CD4-positive, alpha-beta T cell (primary cell): ENCODE measurements at regions not wholly inside any gene's neighbourhood (a gene's known extent, or its start where the extent isn't known, plus 50 kb on each side); places are given as distances from the start of the nearest gene placed in this dataset.

Source experiments
- ATAC-seq: fragments of 200-7000 bp; cut with Tn5 transposase; one replicate; pipeline ENCODE4 v1.10.0; 2022; ENCODE audit warnings: mild to moderate bottlenecking; ENCODE audit not compliant: poor library complexity
- CTCF ChIA-PET: fragments of 350-600 bp; sonication (Branson Sonifier 250); formaldehyde crosslinking; loops from one replicate; lab custom pipeline; 2021; ENCODE audit warnings: antibody characterized with exemption, inconsistent platforms; lab: Charles Lee
- POLR2A ChIA-PET: fragments of 350-600 bp; sonication (Branson Sonifier 250); formaldehyde crosslinking; loops from one replicate; lab custom pipeline; 2021; ENCODE audit warnings: antibody characterized with exemption, inconsistent platforms; lab: Charles Lee
- DNase-seq, 14 experiments: peaks; one replicate each; pipeline ENCODE4 v3.0.0-alpha.2; 2013 to 2020; ENCODE audit warnings: mixed read lengths in 2 of 14
- H3K27ac ChIP-seq, 2 donors: one replicate each; pipeline versions ENCODE4 v1.5.1 to v1.7.0; 2013; ENCODE audit warnings: low read length in 2 of 2, low read depth in 1 of 2, mild to moderate bottlenecking in 1 of 2
- H3K27me3 ChIP-seq, 2 experiments: 1 replicate in 1 of 2; 2 replicates in 1 of 2; pipeline versions ENCODE4 v1.6.1 to v1.7.0; 2013; ENCODE audit warnings: low read length in 2 of 2, control low read depth in 1 of 2, mild to moderate bottlenecking in 1 of 2, moderate library complexity in 1 of 2; ENCODE audit not compliant: insufficient read depth in 2 of 2, control insufficient read depth in 1 of 2
- H3K36me3 ChIP-seq: one replicate; pipeline ENCODE4 v1.6.1; 2013; ENCODE audit warnings: low read length, control low read depth; ENCODE audit not compliant: insufficient read depth
- H3K4me1 ChIP-seq: one replicate; pipeline ENCODE4 v1.6.1; 2013; ENCODE audit warnings: low read length, control low read depth; ENCODE audit not compliant: insufficient read depth
- H3K4me3 ChIP-seq: one replicate; pipeline ENCODE4 v1.5.1; 2013; ENCODE audit warnings: mild to moderate bottlenecking, low read length, moderate library complexity
- H3K9me3 ChIP-seq, 2 experiments: 1 replicate in 1 of 2; 2 replicates in 1 of 2; pipeline versions ENCODE4 v1.6.1 to v1.7.0; 2013; ENCODE audit warnings: low read length in 2 of 2, mild to moderate bottlenecking in 2 of 2, control low read depth in 1 of 2, moderate library complexity in 1 of 2; ENCODE audit not compliant: control insufficient read depth in 1 of 2, insufficient read depth in 1 of 2
- H3K27ac Mint-ChIP-seq: one replicate; pipeline ENCODE4 v1.8.0; 2020; ENCODE audit warnings: mixed read lengths
- H3K27me3 Mint-ChIP-seq: one replicate; pipeline ENCODE4 v1.8.0; 2021; ENCODE audit warnings: mixed read lengths
- H3K36me3 Mint-ChIP-seq: one replicate; pipeline ENCODE4 v1.8.0; 2021; ENCODE audit warnings: low read depth, mixed read lengths
- H3K4me1 Mint-ChIP-seq: one replicate; pipeline ENCODE4 v1.8.0; 2021; ENCODE audit warnings: low read depth, mixed read lengths
- H3K4me3 Mint-ChIP-seq: one replicate; pipeline ENCODE4 v1.8.0; 2020; ENCODE audit warnings: mild to moderate bottlenecking, mixed read lengths
- H3K9me3 Mint-ChIP-seq: one replicate; pipeline ENCODE4 v1.8.0; 2020; ENCODE audit warnings: mixed read lengths
- intact Hi-C, 2 experiments: fragments of 100-400 bp; cut with DNase I in 1 of 2; cut with micrococcal nuclease in 1 of 2; formaldehyde crosslinking; loops; one replicate each; pipeline versions ENCODE4 v1.15.1 to v1.9.0; 2023 to 2025; cut with DNase I, micrococcal nuclease
- TF ChIP-seq, protein P1 (sequence below): fragments of 200-600 bp; IDR thresholded peaks from one replicate; pipeline ENCODE4 v1.8.0; 2022; ENCODE audit warnings: antibody characterized with exemption, mild to moderate bottlenecking

DNA sequence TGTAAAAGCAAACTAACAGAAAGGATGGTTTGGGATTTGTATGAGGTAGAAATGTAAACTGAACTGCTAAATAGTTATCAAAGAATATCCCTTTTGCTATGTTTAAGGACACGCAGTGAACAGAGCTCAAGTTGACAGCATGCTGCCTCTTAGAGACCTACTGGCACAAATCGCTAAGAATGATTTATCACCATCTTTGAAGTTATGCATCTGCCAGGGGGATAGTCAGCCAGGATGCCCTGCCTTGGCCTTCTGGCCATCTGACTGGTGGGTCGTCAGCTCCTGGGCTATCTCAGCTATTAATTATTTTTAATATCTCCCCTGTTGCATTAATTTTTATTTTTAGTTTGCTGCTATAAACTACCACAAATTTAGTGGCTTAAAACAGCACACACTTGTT lies 334.8 kb upstream of the KAZN start:
- Mint-ChIP-seq H3K9me3 (no peaks in the 10 kb centered on the region), H3K27me3 (peaks cover 11% of the 10 kb centered on the region), H3K36me3 (no peaks in the 10 kb centered on the region), H3K4me1 (no peaks in the 10 kb centered on the region), H3K27ac (no peak overlapping the region), H3K4me3 (no peak overlapping the region)
- Histone ChIP-seq H3K4me3 (no peak overlapping the region), H3K27me3 (peaks cover 0 to 2% of the 10 kb centered on the region in 2 experiments), H3K9me3 (peaks cover 0 to 5% of the 10 kb centered on the region in 2 experiments), H3K36me3 (no peaks in the 10 kb centered on the region), H3K4me1 (no peaks in the 10 kb centered on the region), H3K27ac (no peak overlapping the region)
- DNase-seq, result no peak
- ChIA-PET POLR2A (no interaction called here), CTCF (no interaction called here)
- intact Hi-C loops, result no loop called here
- ATAC-seq, result no peak
- TF ChIP-seq, protein P1, sequence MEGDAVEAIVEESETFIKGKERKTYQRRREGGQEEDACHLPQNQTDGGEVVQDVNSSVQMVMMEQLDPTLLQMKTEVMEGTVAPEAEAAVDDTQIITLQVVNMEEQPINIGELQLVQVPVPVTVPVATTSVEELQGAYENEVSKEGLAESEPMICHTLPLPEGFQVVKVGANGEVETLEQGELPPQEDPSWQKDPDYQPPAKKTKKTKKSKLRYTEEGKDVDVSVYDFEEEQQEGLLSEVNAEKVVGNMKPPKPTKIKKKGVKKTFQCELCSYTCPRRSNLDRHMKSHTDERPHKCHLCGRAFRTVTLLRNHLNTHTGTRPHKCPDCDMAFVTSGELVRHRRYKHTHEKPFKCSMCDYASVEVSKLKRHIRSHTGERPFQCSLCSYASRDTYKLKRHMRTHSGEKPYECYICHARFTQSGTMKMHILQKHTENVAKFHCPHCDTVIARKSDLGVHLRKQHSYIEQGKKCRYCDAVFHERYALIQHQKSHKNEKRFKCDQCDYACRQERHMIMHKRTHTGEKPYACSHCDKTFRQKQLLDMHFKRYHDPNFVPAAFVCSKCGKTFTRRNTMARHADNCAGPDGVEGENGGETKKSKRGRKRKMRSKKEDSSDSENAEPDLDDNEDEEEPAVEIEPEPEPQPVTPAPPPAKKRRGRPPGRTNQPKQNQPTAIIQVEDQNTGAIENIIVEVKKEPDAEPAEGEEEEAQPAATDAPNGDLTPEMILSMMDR, result no peak

DNA sequence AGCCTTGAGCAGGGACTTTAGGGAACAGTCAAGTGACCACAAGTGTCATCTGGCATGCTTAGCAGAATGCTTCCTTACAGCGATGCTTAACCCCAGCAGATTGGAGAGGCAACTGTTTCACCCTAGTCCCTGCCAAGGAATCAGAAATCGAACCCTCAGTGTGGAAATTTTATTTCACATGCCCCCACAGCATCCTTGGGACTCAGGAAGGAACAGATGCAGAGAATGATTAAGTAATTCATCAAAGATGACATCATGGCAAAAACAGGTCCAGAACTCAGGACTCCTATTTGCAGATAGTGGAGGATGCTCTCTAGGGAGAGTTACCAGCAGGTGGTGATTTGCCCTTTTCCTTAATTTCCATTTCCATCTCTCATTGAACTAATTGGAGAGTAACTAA lies 333.0 kb upstream of the KAZN start:
- Histone ChIP-seq H3K27ac (no peak overlapping the region), H3K4me3 (no peak overlapping the region), H3K4me1 (no peaks in the 10 kb centered on the region), H3K9me3 (no peaks in the 10 kb centered on the region), H3K36me3 (no peaks in the 10 kb centered on the region), H3K27me3 (peaks cover 0 to 2% of the 10 kb centered on the region in 2 experiments)
- ATAC-seq (no peak), DNase-seq (no peak)
- Mint-ChIP-seq H3K27me3 (peaks cover 11% of the 10 kb centered on the region), H3K9me3 (no peaks in the 10 kb centered on the region), H3K36me3 (no peaks in the 10 kb centered on the region), H3K4me3 (no peak overlapping the region), H3K4me1 (no peaks in the 10 kb centered on the region), H3K27ac (no peak overlapping the region)
- ChIA-PET POLR2A (no interaction called here), CTCF (no interaction called here)
- intact Hi-C loops, result no loop called here
- TF ChIP-seq, protein P1, result no peak

DNA sequence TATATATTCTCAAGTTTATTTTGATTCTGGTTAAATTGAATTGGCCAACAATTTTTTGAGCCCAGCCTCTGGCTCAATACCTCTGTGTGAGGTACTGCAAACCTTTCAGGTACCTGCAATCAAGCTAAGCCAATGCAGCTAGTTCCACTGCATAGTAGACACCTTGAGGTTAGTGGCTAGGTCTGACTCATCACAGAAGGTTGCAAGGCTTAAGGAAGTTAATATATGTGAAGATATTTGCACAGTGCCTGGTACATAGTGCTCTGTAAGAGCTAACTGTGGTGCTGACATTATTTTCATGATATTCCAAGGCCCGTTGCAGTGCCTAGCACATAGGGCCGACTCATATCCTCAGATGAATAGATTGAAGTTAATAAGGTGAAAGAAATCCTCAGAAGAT lies 330.5 kb upstream of the KAZN start:
- Histone ChIP-seq H3K9me3 (no peaks in the 10 kb centered on the region), H3K27ac (no peak overlapping the region), H3K4me3 (no peak overlapping the region), H3K4me1 (no peaks in the 10 kb centered on the region), H3K36me3 (no peaks in the 10 kb centered on the region), H3K27me3 (peaks cover 0 to 2% of the 10 kb centered on the region in 2 experiments)
- Mint-ChIP-seq H3K27me3 (no peaks in the 10 kb centered on the region), H3K27ac (no peak overlapping the region), H3K36me3 (no peaks in the 10 kb centered on the region), H3K4me3 (no peak overlapping the region), H3K9me3 (peaks cover 2% of the 10 kb centered on the region), H3K4me1 (no peaks in the 10 kb centered on the region)
- no peak for DNase-seq
- no peak for ATAC-seq
- intact Hi-C loops, result no loop called here
- ChIA-PET POLR2A (no interaction called here), CTCF (no interaction called here)
- TF ChIP-seq, protein P1, result no peak
